ENCODE measurements at regions not wholly inside any gene's neighbourhood (a gene's known extent, or its start where the extent isn't known, plus 50 kb on each side); places are given as distances from the start of the nearest gene placed in this dataset.

GRCh38 chr3:150267288-150267687, 140.8 kb upstream of the TSC22D2 start:
- no peaks in the 10 kb centered on the region for H3K27me3 Mint-ChIP-seq (ENCODE audit: unreplicated experiment)
- DNase-seq = no peak
- no peak for TF ChIP-seq CTCF (IDR thresholded peaks at IDR 0.05; ENCODE audit: partially characterized antibody, unreplicated experiment)
- H3K4me3 Mint-ChIP-seq (ENCODE audit: unreplicated experiment) = no peak overlapping the region
- H3K4me1 Mint-ChIP-seq (ENCODE audit: low read depth, unreplicated experiment) = peaks cover 11% of the 10 kb centered on the region
- H3K27ac Mint-ChIP-seq (ENCODE audit: unreplicated experiment) = no peak overlapping the region
- peaks cover 4% of the 10 kb centered on the region for H3K36me3 Mint-ChIP-seq (ENCODE audit: unreplicated experiment)
- H3K9me3 Mint-ChIP-seq (ENCODE audit: unreplicated experiment) = no peaks in the 10 kb centered on the region

GRCh38 chr3:150265305-150265704, 142.8 kb upstream of the TSC22D2 start:
- no peaks in the 10 kb centered on the region for H3K36me3 Mint-ChIP-seq (ENCODE audit: unreplicated experiment)
- TF ChIP-seq CTCF (IDR thresholded peaks at IDR 0.05; ENCODE audit: partially characterized antibody, unreplicated experiment) = no peak
- no peaks in the 10 kb centered on the region for H3K27me3 Mint-ChIP-seq (ENCODE audit: unreplicated experiment)
- peaks cover 12% of the 10 kb centered on the region for H3K4me1 Mint-ChIP-seq (ENCODE audit: low read depth, unreplicated experiment)
- no peak for DNase-seq
- H3K27ac Mint-ChIP-seq (ENCODE audit: unreplicated experiment) = no peak overlapping the region
- no peak overlapping the region for H3K4me3 Mint-ChIP-seq (ENCODE audit: unreplicated experiment)
- no peaks in the 10 kb centered on the region for H3K9me3 Mint-ChIP-seq (ENCODE audit: unreplicated experiment)

GRCh38 chr3:150264561-150265279, 143.4 kb upstream of the TSC22D2 start:
- Mint-ChIP-seq H3K4me3 (ENCODE audit: unreplicated experiment) (no peak overlapping the region), H3K27ac (ENCODE audit: unreplicated experiment) (no peak overlapping the region), H3K4me1 (ENCODE audit: low read depth, unreplicated experiment) (peaks cover 14% of the 10 kb centered on the region), H3K27me3 (ENCODE audit: unreplicated experiment) (no peaks in the 10 kb centered on the region), H3K9me3 (ENCODE audit: unreplicated experiment) (no peaks in the 10 kb centered on the region), H3K36me3 (ENCODE audit: unreplicated experiment) (no peaks in the 10 kb centered on the region)
- no peak for DNase-seq
- no peak for TF ChIP-seq CTCF (IDR thresholded peaks at IDR 0.05; ENCODE audit: partially characterized antibody, unreplicated experiment)

- Mint-ChIP-seq H3K27me3 (ENCODE audit: unreplicated experiment) (no peaks in the 10 kb centered on the region), H3K4me1 (ENCODE audit: low read depth, unreplicated experiment) (peaks cover 8% of the 10 kb centered on the region), H3K36me3 (ENCODE audit: unreplicated experiment) (peaks cover 5% of the 10 kb centered on the region), H3K9me3 (ENCODE audit: unreplicated experiment) (no peaks in the 10 kb centered on the region), H3K4me3 (ENCODE audit: unreplicated experiment) (no peak overlapping the region), H3K27ac (ENCODE audit: unreplicated experiment) (no peak overlapping the region)
- TF ChIP-seq CTCF (IDR thresholded peaks at IDR 0.05; ENCODE audit: partially characterized antibody, unreplicated experiment) = no peak
- DNase-seq = no peak
Measured at GRCh38 chr3:150261958-150262357, 146.1 kb upstream of the TSC22D2 start.

GRCh38 chr3:150261418-150261817, 146.7 kb upstream of the TSC22D2 start:
- H3K9me3 Mint-ChIP-seq (ENCODE audit: unreplicated experiment) = no peaks in the 10 kb centered on the region
- no peak for TF ChIP-seq CTCF (IDR thresholded peaks at IDR 0.05; ENCODE audit: partially characterized antibody, unreplicated experiment)
- H3K27ac Mint-ChIP-seq (ENCODE audit: unreplicated experiment) = no peak overlapping the region
- H3K36me3 Mint-ChIP-seq (ENCODE audit: unreplicated experiment) = peaks cover 5% of the 10 kb centered on the region
- H3K4me1 Mint-ChIP-seq (ENCODE audit: low read depth, unreplicated experiment) = peaks cover 8% of the 10 kb centered on the region
- DNase-seq = no peak
- no peaks in the 10 kb centered on the region for H3K27me3 Mint-ChIP-seq (ENCODE audit: unreplicated experiment)
- no peak overlapping the region for H3K4me3 Mint-ChIP-seq (ENCODE audit: unreplicated experiment)
